NCI-H146 treated with DMSO at 0.1 percent for 48 hours (cell line): ENCODE measurements at regions not wholly inside any gene's neighbourhood (a gene's known extent, or its start where the extent isn't known, plus 50 kb on each side); places are given as distances from the start of the nearest gene placed in this dataset.

ENCODE experiments used
- DNase-seq: peaks from one replicate; lab custom pipeline; 2025; ENCODE audit not compliant: unreplicated experiment; lab: John Stamatoyannopoulos, UW

DNA sequence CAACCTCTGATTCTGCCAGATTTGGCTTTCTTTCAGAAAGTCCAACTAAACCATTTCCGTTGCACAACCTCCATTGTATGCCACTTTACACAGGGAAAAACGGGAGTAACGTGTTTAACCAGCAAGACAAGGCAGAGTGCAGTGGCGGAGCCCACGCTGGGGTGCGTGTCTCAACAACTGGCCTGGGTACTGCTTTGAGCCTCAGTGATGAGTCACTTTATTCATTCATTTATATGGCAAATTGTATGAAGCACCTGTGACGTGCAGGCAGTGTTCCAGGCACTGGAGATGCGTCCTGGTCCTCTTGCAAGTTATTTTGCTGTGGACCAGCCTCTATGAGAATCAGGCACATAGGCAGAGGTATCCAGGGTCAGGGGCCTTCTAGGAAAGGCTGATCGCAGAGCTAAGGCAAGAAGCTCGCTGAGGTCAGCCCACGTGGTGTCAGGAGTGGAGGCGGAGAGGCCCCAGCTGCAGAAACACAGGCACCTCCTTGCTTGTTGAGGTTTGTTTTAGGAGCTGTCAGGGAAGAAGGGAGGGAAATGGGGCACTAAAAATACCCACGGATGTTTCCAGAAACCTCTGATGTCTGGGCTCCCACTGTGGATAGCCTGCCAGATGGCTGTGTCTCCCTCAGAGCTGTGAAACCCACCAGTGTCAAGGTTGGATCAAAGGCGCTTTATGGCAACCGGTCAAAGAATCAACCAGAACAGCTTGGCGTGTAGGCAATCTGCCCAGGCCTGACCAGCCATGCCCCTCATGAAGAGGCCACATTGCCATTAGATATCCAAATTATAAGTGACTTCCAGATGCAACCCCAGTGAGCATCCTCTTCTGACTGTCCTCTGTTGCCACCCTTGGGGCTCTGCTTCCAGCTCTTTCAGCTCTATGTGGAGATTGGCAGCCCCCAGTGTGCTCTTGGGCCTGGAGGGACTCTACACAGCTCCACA is 157.2 kb downstream of the CD83 start:
- DNase-seq: no peak

DNA sequence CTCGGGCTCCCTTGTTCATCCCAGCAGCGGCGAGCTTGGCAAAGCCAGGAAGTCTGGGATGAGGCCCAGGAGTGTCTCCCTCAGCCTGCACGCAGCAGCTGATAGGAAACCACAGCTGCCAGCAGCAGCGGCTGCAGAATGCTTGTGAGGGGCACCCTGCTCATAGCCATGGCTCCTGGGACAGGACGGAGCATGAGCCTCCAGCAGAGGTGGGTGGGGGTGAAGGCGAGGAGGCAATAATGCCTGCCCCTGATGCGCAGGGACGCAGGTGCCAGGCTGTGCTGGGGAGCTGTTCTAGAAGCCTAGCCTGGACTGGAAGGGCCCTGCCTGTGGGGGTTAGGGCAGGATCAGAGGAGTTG is 157.9 kb downstream of the CD83 start:
- DNase-seq: no peak

DNA sequence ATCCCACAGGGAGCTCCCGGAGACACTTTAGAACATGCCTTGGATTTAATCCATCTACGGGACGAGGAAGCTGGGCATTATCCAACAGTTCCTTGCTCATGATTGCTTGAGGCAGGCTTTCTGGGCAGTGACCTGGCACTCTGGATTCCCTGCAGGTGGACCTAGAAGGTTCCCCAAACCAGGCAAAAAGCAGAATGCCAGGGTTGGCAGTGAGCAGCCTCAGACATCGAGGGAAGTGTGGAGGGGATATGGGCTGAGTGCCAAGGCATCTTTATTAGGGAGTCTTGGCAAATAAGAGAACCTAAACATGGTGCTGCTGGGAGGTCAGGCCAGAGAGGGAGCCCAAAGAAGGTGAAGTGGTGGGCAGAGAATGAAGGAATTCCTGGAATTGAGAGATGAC is 158.5 kb downstream of the CD83 start:
- DNase-seq: no peak

DNA sequence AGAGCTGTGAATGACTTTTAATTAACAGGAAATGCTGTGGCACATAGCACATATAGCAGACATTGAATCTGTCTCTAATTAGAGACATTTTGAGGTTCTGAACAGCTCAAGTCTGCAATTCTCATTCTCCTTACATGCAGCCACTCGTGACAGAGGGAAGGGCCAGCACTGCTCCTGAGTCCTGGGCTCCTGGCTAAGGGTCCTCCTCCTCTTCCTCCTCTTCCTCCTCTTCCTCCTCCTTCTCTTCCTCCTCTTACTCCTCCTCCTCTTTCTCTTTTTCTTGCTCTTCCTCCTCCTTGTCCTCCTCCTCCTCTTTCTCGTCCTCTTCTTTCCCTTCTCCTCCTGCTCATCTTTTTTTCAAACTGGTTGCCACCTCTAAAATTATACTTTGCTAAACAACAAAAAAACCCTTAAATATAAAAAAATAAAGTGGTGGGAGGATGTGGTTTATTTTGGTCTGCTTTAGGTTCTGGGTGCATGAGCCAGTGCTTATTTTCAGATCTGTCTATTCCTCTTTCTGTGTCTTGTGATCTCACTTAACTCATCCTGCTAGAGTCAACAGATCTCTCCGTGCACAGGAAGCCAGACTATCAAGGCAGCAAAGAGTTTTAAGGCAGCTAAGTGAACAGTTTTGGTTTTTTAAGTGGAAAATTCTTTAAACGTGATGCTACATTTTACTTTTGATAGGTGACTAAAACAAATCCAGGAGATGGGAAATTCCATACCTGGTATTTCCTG is 159.3 kb downstream of the CD83 start:
- no peak for DNase-seq

DNA sequence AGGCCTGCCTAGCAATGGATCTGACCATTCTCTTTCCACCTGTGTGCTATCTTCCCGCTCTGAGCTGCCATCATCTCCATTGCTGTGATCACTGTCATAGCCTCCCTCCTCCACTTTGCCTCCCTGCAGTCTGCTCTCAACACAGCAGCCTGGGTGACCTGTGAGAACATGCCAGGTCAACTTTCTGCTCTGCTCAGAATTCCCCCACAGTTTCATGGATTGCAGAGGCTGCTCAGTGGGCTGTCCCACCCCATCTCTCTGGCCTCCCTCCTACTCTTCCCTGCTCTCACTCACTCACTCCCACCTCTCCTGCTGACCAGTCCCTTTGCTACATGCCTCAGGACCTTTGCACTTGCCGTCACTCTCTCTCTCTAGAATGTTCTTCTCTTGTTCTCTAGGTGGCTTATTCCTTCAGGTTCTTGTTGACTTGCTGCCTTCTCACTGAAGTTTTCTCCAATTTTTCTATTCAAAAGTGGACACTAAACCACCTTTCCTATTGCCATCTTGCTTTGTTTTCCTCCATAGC is 159.9 kb downstream of the CD83 start:
- DNase-seq: no peak

DNA sequence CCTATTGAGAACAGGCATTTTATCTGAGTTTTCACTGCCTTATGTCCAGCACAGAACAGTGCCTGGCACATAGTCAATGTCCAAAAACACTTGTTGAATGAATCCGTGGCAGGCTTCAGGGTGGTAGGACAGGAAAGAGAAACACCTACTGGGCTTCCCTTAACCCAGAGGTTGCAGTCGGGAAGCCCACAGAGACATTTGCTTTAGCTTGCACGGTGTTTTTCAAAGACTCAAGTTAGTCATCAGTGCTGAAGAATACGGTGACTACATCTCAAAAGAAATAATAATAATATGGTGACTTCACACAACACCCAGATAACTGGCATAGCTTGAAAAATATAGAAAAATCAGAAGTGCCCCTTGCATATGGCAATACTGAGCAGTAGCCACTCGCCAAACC is 160.4 kb downstream of the CD83 start:
- no peak for DNase-seq

DNA sequence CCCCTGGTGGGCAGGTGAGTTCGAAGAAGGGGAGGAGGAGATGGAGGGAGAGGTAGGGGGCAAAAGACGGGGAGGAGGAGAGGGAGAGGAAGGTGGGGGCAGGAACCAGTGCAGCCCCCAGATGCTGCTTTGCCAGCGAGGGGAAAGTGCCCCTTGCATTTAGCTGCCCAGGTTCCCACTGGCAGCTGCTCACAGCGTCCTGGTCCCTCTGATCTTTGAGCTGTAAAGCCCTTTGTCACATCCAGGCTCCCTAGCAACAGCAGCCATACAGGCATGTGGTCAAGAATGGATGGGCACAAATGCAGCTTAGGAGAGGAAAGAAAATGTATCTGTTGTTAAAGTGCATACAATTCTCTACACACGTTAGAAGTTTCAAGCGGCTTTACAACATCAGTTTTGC is 160.9 kb downstream of the CD83 start:
- DNase-seq: no peak

DNA sequence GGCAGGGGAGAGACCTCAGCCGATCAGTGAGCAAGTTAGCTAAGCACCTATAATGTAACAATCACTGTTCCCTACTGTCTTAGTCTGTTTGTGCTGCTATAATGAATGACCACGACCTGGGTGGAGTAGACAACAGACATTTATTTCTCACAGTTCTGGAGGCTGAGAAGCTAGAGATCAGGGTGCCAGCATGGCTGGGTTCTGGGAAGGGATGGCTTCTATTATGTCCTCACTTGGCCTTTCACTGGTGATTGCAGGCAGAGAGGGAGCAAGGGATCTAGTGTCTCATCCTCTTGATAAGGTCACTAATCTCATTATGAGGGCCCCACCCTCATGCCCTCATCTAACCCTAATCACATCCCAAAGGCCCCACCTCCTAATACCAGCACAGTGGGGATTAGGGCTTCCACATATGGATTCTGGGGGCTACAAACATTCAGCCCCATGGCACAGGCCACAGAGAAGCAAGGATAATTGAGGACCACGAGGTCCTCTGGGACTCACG is 162.5 kb downstream of the CD83 start:
- no peak for DNase-seq

DNA sequence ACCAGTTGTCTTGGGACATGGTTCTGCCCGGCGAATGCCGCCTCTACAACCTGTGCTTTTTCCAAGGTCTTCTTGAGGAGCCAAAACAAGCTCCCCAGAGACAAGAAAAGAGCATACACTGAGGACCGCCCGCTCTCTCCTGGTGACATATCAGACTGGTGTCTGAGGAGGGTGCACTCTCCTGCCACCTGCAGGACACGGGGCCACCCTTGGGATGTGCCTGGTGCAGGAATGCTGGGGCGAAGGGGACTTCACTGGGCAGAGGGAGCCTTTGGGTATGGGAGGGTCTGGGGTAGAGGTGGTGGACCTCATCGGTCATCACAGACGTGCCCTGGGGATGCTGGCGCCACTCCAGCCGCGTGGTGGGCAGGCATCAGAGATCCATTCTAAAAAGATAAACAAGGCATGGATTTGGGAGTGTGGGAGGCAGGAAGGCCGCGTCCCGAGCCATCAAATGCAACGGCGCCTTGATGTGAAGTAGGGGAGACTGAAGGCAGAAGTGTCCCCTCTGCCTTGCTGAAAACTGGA is 163.3 kb downstream of the CD83 start:
- no peak for DNase-seq

DNA sequence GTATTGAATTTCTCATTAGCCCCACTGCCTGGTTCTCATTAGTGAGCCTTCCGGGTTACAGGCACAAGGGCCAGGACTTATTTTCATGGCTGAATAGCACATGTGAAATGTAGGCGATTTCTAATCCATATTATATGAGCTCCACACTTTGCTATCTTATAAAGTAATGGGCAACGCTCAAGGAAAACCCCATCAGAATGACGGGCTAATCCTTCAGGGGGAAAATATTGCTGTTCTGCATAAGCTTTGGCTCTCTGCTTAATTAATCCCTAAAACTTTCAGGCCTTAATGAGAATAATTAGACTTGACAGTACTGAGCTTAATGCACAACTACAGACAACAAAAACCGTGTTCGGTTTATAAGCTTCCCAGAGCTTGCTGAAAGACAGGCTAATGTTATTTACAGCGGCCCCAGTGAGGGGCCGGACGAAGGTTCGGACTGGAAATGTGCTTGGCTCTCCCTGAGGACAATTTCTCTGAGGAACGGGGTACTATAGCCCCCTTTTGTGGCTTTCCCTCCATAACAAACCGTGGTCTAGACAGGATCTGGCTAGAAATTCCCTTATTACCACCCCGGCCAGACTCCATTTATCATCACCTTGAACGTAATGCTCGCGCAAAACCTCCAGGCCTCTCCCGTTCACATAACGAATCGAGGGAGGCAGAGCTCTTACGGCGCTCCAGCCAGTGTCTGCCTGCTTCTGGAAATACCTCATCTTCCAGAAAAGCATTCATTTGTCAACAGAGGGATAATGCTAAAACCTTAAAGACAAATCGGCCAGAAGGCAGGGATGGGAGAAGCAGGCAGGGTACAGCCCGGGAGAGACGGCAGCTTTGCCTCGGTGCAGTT is 164.5 kb downstream of the CD83 start:
- no peak for DNase-seq

DNA sequence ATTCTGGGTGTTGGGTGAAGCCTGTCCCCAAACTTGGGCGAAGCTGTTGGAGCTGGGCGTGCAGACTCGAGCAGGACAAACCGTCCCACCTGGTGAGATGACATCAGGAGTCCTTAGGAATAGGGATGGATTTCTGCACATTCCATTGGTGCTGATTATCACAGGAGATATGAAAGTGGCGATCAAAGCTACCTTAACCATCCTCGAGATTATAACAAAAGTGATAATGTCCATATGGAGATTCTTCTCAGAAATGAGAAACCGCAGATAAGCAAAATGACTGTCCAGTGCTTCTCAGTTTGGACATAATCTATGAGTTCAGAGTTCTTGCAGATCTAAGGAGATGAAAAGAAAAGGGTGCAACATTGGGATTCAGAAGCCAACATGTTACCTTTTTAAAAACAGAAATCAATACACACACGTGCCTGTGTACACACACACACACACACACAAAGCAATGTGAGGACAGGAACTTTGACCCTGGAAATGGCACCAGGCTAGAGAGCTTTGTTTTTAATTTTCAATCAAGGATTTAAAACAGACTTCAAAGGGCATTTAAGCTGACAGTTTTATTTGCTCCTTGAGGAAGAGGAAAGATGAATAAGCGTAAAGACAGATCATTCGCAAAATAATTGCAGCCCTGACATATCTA is 165.4 kb downstream of the CD83 start:
- no peak for DNase-seq

DNA sequence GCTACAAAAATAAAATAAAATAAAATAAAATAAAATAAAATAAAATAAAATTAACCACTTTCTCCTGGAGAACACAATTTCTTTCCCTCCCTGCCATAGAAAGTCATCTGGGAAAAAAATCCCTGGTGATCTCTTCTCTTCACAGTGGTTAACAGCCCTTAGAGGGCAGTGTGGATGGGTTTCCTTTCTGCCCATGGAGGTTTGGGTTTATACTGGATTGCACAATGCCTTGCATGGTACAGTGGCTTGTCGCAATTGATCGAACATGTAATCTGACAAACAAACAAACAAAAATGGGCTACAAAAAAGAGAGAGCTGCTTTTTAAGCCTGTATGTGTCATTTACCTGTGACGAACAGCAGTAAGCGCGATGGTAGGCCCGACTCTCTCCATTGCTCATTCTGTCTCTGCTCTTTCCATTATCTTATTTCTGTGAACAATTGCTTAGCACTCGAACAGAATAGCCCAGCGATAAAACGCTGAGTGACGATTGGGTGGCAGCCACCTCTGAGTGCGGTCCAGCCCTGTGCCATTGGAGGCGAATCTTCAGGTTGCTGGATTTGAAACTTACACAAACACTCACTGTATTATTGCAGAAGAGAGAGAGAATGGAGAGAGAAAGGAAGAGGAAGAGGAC is 166.1 kb downstream of the CD83 start:
- DNase-seq: no peak

DNA sequence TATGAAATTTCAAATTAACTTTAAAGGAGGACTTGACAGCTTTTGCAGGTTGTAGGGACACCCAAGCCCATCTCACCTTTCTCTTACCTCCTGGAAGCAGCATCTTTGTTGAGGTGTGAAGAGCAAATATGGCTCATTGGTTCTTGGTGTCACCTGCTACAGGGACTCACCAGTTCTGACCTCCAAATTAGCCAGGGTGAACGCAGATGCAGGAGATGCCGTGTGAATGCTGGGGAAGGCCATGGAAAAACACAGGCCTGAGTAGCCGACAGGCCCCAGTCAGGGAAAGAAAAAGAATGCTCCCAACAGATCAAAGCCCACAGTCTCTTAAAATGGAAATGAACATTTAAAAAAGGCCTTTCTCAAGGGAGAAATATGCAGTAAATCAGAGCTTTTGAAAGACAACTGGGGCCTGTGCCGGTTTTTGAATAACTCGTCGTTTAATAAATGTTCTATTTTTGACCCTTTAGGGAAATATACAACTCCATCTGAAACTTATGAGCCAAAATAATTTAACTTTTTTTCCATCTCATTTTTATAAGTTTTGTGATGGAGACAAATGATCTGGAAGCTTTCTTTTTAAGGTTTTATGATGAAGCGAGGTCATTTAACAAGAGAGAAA is 167.5 kb downstream of the CD83 start:
- no peak for DNase-seq

DNA sequence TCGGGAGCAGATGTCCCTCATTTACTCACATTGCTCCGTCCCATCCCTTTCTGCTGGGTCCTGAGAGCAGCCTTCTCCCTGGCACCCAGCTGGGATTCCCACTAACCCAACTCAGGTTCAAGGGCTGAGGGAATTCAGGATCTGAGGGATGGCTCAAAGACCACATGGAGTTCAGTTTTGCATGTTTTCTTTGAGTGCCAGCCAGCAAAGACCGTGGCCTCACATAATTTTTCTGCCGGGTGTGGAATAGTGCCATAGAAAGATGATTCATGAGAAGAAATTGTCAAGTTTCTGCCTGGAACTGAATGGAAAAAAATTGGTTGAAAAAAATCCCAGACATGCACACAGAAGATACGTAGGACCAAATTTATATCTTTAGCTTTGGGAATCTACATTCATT is 168.6 kb downstream of the CD83 start:
- no peak for DNase-seq

DNA sequence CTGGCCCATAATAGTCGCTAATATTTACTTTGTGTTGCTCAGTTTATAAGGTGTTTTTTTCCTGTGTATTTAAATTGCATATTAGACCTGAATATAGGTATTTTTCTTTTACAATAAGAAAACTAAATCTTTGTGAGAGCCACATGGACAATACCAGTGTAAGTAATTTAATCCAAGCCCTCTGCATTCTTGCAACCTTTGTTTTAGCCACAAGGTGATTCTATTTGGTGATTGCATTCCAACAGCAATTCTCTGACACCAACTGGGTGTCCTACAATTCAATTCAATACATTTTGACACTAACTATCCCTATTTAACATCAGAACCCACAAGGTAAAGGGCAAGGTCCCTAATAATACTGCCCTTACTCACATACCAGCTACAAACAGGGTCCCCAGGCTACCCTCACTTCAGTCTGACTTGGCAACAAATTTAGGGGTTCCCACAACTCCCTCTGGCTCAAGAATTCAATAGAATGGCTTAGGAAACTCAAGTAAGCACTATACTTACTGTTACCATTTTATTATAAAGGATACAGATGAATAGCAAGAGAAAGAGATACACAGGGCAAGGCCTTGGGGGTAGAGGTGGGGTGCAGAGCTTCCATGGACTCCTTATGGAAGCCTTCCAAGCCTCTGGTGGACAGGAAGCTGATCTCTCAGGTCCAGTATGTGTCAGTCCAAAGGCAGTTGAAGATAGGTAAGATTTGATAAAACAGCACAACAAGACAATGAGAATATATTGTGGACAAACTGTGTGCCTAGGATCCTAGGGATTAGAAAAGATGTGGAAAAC is 169.3 kb downstream of the CD83 start:
- no peak for DNase-seq

DNA sequence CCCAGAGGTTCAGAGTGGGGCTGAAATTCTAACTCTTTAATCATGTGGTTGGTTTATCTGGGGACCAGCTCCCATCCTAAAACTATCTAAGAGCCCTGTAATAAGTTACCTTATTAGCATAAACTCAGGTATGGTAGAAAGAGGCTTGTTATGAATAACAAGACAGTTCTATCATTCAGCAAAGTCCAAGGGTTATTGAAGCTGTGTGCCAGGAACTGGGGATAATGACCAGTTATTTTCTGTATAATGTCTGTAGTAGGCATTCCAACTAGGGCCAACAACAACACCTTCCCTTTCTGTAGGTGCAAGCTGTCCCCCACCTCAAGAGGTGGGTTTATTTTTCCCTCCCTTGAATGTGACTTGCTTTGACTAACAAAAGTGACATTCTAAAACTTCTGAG is 170.1 kb downstream of the CD83 start:
- no peak for DNase-seq

DNA sequence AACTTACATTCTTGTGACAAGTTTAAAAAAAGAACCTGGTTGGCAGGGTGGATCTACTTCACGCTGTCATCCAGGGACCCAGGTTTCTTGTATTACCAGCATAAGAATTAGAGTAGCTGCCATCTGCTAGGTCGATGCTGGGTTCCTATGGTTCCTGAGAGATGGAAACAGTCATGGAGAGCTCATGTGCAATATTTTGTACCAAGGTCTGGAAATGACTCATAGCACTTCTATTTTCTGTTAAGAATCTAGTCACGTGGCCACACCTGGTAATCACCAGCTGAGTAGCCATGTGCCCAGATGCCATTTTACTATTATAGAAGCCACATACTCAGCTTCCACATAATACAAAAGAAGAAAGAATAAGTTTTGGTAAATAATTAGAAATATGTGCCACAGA is 171.3 kb downstream of the CD83 start:
- DNase-seq: no peak

DNA sequence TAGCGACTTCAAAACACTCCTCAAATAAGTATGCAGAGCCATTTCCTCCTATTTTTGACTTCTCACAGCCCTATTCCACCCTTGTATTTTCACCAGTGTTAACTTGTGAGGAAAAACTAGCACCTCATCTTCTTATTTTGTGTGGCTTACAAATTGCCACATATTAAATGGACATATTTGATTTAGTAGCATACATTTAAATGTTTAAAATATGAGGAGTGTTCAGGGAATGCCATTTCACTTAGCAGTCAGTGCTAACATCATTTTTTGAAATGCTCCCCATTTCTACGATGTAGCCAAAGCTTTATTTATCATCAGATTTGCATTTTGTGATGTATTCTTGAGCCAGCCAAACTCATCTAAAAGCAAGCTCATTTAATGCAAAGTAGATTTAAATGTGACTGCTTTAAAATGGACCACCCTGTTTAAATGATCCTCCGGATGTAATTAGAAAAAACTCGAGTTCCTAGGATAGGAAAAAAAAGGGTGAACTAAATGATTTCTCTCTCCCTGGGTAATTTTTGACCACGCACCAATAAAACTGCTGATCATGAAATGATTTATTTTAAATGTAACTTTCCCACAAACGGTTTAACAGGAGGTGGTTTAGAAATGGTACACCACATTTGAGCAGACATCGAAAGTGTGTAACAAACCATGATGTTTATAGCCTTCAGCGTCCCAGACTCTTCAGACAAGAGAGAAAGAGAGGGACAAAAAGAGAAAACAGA is 172.6 kb downstream of the CD83 start:
- no peak for DNase-seq
